Activated CD4-positive, alpha-beta T cell treated with anti-CD3 and anti-CD28 coated beads, Interleukin-2, amount 50 U/mL, for 16 hours (primary cell): ENCODE measurements at regions not wholly inside any gene's neighbourhood (a gene's known extent, or its start where the extent isn't known, plus 50 kb on each side); places are given as distances from the start of the nearest gene placed in this dataset.
"Not testable (repeated sequence)": the region's sequence is repeated elsewhere in the genome, so short reads cannot be mapped to it uniquely, and the experiment has no call there.

Experiments used
- DNase-seq: peaks from one replicate; pipeline ENCODE4 v3.0.0-alpha.2; 2020

DNA sequence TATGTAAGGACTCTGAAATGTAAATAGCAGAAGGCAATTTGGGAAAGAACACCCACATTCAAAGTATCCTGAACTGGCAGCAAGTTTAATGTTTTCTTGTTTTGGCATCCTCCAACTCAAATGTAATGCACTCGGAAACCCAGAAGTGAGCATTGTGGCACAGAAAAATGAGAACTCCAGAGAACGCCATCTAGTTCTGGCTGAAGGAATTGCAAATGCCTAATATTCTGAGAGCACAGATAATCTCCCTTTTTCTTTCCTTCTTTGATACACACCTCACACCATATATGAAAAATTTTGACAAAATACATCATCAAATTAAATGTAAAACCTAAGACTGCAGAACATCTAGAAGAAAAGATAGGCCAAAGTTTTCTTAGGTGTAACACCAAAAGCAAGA is 52.1 kb downstream of the PWWP3B start:
- no peak for DNase-seq

DNA sequence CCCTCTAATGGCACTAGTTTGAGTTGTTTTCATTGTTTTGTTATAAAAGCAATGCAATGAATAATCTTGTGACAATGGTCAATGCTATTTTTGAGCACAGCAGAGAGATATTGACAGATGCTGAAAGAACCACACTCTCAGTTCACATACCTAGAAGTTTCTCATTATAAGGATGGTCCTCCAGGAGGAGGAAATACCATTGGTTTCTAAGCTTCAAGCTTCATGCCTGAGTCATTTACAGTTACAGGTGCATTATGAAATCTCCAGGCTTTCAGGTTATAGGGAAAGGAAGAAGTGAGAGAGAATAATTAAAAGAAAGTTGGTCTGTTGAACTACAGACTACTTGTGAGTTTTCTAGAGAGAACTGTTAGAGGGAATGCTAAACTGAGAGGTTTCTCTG is 75.3 kb downstream of the PWWP3B start:
- DNase-seq = no peak

DNA sequence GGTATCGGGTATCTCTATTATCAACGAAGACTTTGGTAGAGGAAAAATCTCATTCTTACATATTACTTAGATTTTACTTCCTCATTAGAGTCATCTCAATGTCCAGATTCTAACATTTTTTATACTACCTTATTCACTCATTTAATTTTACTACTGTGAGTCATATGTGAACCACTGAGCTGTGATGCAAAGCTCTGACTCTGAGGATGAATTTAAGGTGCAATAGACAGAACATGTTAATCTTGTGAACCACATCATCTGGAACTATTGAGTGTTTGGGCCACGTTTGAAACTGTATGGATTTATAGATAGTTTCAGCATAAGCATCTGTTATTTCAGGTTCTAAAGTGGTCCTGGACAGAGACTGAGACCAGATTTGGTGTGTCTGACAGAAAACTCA is 78.4 kb downstream of the PWWP3B start:
- no peak for DNase-seq

DNA sequence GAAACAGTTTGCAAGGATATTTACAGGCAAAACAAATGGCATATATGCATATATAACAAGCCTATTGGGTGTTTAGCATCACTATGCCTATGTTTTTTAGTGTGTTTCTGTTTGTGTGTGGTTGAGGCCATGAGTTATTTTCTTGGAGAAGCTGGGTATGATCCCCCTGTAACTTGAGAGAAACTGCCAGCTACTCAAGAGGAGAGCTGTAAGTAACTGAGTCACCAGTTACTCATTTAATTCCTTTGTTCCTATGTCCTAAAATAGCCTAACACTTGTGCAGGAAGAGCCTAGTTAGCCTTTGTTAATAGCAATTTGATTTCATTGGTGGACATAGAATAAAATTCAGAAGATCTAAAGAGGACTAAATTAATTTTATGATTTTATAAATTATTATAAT is 79.1 kb downstream of the PWWP3B start:
- DNase-seq = no peak

DNA sequence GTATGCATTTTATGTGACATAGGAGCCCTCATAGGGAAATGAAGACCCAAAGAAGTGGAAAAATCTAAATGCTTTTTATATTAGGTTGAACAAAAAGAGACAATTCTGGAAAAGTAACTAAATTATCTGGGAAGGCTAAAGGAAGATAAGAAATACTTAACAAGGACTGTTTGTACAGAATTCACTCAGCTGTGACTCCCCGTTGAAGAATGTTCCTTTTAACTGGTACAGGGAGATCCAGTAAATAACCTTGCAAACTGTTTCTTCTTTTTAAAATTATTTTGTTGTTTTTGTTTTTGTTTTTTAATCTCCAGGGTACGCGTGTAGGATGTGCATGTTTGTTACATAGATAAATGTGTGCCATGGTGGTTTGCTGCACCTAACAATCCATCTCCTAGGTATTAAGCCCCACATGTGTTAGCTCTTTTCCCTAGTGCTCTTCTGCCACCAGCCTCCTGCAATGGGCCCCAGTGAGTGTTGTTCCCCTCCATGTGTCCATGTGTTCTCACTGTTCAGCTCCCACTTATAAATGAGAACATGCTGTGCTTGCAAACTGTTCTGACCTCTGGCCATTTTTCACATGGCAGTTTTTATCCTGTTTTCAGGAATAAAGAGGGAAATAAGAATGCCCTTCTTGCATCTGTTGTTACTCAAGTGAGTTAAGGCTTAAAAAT is 81.7 kb downstream of the PWWP3B start:
- DNase-seq = no peak

DNA sequence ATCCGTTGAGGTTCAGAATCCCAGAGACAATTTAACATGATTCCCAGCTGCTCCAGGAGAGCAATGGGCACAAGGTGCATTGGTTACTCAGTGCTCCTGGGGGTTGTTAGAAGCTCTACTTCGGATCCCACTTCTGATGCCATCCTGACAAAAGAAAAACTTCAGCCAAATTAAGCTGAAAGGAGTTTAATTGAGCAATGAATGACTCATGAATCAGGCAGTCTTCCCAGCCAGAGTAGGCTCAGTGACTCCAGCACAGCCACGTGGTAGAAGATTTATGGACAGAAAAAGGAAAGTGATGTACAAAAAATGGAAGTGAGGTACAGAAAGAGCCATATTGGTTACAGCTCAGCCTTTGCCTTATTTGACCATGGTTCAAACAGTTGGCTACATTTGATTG is 95.7 kb downstream of the PWWP3B start:
- no peak for DNase-seq

DNA sequence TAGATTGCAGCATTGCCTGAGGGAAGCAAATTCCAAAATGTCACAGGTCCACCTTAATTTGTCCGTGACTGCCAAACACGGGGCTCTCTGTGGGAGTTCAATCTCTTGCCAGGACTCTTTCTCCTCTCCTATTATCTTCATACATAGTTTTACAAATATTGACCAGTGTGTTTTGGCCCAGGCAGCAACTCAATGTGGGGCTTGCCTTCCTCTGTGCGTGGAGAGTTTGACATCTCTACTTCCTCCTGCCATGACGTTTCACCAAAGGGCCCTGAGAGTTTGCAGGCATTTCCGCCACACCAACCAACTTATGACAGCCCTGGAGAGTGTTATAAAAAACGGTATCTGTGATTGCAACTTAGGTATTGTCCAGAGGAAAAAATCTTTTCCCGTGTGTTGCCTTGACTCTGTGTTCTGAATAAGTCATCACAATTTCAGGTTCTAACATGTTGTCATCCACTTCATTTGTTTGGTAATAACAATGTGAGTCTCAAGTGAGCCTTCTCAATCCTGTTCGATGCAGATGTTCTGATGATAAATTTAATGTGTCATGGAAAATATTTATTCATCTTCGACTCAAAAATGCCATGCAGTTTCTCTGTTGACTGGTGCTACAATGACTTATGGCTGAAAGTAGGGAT is 106.0 kb downstream of the PWWP3B start:
- not testable (repeated sequence) for DNase-seq

DNA sequence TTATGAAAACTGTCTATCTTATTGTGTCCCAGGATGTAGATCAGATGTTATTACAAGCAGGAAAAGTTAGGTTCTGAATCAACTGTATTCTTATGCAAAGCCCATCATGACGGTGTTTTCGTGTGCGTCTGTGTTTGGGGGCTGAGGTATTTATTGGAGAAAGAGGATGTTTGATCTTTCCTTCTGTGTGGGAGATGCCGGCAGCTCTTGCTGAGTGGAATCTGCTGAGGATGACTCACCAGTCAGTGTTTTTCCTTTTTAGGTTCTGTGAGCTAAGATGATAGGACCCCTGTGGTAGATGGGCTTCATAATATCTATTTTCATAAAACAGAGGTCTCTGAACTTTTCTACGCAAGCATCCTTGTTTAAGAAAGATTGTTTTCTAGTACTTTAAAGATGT is 107.1 kb downstream of the PWWP3B start:
- not testable (repeated sequence) for DNase-seq

DNA sequence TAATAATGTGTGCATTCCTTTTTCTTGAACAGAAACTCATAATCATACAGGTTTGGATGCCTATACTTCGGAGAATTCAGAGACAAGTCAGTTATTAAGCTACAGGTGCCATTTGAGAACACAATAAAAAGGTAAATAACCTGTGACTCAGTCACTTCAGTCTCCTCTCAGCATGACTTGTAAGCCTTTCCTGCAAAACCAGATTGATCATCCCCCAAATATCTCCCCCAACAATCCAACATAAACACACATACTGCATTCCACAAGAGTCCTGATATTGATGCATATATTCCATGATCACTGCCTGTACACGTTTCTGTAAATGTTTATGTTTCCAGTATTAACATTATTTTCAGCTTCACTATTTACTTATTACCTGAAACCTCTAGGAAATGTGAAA is 110.8 kb downstream of the PWWP3B start:
- no peak for DNase-seq

DNA sequence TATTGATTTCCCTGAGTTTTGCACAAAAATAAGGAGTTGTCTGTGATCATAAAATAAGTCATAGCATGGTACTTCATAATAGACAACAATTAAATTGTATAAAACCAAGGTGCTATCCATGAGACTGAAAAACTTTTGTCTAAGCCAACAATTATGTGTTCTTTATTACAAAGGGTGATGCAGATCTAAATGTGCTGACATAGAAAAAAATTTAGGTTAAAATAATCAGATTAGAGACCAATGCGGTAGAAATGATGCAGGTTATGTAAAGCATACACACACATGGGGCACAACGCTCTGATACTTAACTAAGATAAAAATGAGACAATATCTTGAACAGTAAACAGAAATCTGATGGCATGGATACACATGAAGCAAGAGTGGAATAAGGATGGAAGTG is 113.3 kb downstream of the PWWP3B start:
- DNase-seq = no peak

DNA sequence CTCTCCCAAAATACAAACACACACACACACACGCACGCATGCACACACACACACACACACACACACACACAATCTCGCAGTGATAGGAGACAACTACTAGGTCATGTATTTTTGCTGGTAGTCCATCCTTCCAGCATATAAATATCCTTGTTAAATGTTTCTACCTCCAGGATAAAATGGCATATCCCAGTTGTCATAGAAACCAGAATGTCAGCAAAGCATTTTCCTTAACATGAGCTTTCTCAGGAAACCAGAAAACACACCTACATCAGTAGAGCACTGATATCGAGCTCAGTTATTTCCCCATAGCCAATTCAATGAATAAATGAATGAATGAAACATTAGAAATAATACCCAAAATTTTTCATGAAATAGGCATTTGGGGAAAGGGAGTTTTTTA is 115.7 kb downstream of the PWWP3B start:
- no peak for DNase-seq

DNA sequence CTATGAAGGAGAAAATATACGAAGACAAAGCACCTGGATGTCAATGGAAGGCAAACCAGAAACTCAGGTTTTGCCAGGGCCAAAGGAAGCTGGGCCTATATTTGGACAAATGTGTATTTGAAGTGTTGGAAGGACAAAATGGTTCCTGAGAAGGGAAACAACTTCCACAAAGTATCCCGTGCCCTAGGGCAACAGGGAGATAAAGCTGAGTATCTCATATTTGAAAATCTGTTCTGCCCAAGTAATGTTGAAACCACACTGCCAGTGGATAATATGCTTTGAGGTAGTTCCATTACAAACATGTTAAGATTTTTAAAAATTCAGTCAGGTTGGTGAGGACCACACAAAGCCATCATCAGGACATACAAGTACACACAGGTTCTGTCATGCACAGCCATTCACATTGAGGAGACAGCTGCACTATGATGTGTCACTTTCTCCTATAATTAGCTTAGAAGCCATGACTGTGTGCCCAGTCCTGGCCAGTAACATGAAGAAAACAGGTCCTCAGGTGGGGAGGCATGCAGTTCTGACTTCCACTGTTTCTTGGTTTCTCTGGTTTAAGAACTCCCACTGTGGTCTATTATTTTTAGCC is 116.4 kb downstream of the PWWP3B start:
- DNase-seq = no peak

DNA sequence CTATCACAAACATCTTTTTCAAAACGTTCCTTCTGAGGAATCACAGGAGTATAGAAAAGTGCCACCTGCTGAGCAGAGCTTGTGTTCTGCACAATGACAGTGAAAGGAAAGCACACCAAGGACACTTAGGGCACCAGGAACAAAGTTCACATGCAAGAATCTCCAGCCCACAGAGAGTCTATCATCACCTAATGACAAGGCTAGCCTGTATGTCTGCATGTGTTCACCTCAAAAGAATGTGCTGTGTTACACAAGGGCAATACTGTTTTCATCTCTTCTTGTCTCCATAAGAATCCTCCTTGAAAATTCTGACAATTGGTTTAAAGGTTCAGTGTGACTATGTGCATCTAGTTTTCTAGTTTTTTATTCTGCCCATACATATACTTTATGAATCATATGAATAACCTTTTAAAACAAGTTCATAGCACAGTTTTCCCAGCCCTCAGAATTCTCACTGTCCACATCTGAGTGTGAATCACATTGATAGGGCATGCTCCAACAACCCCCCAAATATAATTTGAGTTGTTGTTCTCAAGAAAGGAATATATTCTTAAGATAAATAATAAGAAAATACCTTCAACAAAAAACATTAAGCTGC is 118.0 kb downstream of the PWWP3B start:
- no peak for DNase-seq

DNA sequence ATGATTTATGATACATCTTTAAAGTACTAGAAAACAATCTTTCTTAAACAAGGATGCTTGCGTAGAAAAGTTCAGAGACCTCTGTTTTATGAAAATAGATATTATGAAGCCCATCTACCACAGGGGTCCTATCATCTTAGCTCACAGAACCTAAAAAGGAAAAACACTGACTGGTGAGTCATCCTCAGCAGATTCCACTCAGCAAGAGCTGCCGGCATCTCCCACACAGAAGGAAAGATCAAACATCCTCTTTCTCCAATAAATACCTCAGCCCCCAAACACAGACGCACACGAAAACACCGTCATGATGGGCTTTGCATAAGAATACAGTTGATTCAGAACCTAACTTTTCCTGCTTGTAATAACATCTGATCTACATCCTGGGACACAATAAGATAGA is 122.7 kb downstream of the PWWP3B start:
- not testable (repeated sequence) for DNase-seq

DNA sequence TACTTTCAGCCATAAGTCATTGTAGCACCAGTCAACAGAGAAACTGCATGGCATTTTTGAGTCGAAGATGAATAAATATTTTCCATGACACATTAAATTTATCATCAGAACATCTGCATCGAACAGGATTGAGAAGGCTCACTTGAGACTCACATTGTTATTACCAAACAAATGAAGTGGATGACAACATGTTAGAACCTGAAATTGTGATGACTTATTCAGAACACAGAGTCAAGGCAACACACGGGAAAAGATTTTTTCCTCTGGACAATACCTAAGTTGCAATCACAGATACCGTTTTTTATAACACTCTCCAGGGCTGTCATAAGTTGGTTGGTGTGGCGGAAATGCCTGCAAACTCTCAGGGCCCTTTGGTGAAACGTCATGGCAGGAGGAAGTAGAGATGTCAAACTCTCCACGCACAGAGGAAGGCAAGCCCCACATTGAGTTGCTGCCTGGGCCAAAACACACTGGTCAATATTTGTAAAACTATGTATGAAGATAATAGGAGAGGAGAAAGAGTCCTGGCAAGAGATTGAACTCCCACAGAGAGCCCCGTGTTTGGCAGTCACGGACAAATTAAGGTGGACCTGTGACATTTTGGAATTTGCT is 123.8 kb downstream of the PWWP3B start:
- DNase-seq = not testable (repeated sequence)

DNA sequence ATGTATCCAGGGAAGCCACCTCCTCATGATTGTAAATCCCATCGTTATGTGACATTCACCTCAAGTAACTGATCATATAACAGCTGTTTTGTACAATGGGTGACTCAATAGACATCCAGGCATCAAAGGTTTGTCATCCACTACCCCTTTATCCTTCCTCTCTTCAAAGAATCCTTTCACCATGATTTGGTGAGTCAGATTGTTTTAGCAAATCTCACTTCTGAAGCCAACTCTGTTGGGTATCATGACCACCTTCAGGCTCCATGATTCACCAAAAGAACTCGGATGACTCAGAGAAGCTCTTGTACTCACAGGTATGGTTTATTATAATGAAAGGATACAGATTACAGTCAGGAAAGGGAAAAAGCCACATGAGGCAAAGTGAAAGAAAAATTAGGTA is 132.1 kb downstream of the PWWP3B start:
- DNase-seq = no peak

DNA sequence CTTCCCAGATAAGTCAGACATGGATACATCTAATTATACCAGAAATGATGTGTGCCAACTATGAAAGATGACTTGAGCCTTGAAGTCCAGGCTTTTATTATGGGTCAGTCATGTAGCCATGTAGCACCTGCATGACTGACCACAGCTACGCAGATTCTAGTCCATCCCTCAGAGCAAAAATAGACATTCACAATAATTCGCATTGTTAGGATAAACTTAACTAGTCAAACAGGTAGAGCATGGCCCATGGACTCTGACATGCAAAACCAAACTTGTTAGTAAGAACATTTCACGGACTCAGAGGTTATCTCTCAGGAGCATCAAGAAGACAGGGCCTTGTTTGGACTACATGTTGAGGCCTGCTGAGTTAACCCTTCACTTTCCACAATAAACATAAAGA is 132.6 kb downstream of the PWWP3B start:
- DNase-seq = no peak

DNA sequence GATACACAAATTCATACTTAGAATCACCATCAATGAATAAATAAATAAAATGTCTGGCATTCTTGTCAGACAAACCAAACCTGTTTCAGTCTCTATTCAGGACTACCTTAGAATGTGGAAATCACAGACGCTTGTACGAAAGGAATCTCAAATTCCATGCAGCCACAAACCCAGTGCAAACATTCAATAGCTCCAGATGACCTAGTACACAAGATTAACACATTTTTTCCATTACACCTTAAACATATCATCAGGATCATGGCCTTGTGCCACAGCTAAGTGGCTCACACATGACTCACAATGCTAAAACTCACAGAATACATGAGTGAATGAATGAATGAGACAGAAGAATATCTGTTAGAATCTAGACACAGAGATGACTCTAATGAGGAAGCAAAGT is 134.2 kb downstream of the PWWP3B start:
- no peak for DNase-seq

DNA sequence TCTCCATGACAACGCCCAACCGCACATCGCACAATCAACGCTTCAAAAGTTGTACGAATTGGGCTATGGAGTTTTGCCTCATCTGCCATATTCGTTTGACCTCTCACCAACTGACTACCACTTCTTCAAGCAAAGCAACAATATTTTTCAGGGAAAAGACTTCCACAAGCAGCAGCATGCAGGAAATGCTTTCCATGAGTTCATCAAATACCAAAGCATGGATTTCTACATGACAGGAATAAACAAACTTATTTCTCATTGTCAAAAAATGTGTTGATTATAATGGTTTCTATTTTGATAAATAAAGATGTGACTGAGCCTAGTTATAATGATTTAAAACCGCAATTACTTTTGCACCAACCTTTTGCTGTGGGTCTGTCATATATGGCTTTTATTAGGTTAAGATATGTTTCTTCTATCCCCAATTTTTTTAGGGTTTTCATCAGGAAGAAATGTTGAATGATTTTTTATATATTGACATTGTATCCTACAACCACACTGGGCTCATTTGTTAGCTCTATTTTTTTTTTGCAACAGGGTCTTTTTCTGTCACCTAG is 138.4 kb downstream of the PWWP3B start:
- DNase-seq = no peak

DNA sequence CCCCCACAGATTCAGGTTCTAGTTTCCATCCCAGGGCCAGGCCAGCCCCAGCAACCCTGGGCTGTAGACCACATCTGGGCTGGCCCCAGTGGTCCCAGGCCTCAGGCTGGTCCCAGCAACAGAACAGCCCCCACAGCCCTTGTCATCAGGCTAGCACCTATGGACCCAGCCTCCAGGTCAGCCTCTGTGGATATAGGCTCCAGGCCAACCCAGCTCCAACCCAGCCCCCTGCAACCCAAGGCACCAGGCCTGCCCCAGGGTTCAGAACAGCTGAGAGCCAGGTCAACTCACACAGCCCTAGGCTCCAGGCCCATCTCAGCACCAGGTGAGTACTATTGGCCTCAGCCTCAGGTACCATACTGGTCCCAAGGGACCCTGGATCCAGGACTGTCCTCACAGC is 155.3 kb downstream of the PWWP3B start:
- DNase-seq = no peak

DNA sequence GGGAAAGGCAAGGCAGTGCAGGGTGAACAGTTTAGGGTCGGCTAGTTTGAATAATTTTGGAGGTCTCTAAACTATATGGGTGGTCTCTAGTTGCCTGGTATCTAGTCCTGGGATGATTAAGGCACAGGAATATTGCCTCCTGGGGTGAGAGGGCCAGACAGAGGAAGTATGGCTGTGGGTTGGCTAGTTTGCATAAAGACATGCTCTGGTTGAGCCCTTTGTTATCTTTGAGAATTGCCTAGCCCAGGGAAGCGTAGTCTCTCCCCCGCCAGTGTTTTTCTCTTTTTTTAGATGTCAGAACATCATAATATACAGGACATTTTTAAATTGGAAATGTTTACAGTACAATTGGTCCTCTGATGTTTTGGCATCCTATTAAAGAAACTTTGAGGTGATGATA is 163.5 kb downstream of the PWWP3B start:
- no peak for DNase-seq

DNA sequence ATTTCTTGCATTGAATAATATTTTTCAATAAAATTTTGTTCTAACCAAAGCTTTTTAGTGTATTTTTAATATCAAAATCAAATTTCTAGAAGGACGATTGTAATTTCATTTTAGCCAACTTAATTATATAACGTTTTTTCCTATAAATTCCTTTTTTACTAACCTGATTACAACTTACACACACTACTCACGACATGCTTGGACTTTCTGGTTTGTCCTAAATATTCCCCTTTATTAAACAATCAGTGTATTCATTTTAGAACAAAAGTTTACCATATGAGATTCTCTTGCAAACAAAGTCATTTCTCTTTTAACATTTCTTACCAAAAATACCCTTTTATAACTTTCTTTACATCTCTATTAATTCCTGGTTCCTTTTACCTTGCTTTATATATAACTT is 173.7 kb downstream of the PWWP3B start:
- DNase-seq = no peak

DNA sequence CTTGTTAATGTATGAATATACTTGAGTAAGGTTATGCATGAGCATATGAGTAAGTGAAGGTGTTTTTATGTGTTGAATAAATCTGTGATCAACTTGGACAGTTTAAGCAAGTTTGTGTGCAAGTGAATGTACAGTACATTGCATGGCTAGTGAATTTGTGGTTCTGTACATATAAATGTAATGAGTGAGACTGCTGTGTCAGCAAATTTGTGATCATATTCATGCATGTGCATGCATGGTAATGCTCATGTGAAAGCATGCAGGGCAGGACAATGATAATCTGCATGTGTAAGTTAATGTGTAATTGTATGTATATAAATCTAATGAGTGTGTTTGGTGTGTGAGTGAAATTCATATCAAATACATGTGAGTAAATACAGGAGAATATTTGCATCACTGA is 188.5 kb downstream of the PWWP3B start:
- no peak for DNase-seq

DNA sequence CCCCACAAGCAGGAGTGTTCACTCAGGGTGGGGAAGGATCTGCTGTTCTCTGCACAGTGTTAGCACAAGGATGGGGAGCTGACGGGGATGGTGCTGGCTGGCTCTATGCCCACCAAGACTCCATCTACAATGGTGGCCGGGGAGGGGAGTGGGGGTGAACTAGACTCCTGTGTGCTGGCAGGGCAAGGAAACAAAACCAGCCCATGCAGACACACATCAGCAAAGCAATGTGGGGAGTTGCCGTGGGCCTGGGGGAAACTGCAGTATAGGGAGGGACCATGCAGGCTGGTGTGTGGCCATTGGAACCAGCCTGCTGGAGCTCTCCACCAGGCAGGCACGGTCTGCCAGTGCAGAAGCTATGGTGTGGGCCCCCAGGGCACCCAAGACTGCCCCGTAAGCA is 195.1 kb downstream of the PWWP3B start:
- DNase-seq = no peak
